ENCODE measurements at regions not wholly inside any gene's neighbourhood (a gene's known extent, or its start where the extent isn't known, plus 50 kb on each side); places are given as distances from the start of the nearest gene placed in this dataset.

DNA sequence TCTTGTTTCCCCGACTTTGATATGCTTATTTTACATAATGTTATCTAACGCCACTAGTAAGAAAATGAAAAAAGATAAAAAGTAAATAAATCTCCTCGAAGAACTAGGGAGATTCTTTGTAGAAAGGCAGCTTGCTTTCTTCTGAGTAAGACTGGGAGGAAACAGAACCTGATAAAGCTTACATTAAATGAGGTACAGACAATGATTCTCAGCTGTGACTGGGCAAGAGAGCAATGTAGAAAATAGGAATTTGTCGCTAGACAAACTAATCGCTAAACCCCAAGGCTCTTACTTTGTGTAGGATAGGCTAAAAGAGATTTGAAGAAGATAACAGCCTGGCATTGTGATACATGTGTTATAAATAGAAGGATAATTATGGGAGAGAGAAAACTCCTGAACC, 919.0 kb upstream of the ALCAM start:
- no peak overlapping the region for H3K27ac ChIP-seq (ENCODE audit: low read length)
- H3K27me3 ChIP-seq (replicated peaks; ENCODE audit: insufficient read depth, low read length), result no peaks in the 10 kb centered on the region
- no peak overlapping the region for H3K4me3 ChIP-seq (ENCODE audit: low read length)
- no peaks in the 10 kb centered on the region for H3K36me3 ChIP-seq (replicated peaks; ENCODE audit: insufficient read depth, low read length)
- no peaks in the 10 kb centered on the region for H3K4me1 ChIP-seq (ENCODE audit: low read length)
- H3K79me2 ChIP-seq (ENCODE audit: low read length), result no peaks in the 10 kb centered on the region
- H3K9me2 ChIP-seq (replicated peaks; ENCODE audit: insufficient read depth, low read length), result no peaks in the 10 kb centered on the region
- no peak for DNase-seq
- no peak overlapping the region for H2AFZ ChIP-seq (ENCODE audit: low read length)
- H4K20me1 ChIP-seq (ENCODE audit: insufficient read depth, low read length), result no peaks in the 10 kb centered on the region
- H3K9ac ChIP-seq (ENCODE audit: low read length), result no peak overlapping the region
- H3F3A ChIP-seq (ENCODE audit: insufficient read depth, low read length), result no peaks in the 10 kb centered on the region
- H3K4me2 ChIP-seq (ENCODE audit: low read depth, low read length), result no peak overlapping the region
- no peaks in the 10 kb centered on the region for H3K9me3 ChIP-seq (replicated peaks; ENCODE audit: insufficient read depth, low read length)
- TF ChIP-seq CTCF (IDR thresholded peaks at IDR 0.05; ENCODE audit: low read length) (no peak), EZH2phosphoT487 (IDR thresholded peaks at IDR 0.05; ENCODE audit: low read length) (no peak), EZH2 (optimal IDR thresholded peaks at IDR 0.05; ENCODE audit: low read depth, low read length) (no peak)

DNA sequence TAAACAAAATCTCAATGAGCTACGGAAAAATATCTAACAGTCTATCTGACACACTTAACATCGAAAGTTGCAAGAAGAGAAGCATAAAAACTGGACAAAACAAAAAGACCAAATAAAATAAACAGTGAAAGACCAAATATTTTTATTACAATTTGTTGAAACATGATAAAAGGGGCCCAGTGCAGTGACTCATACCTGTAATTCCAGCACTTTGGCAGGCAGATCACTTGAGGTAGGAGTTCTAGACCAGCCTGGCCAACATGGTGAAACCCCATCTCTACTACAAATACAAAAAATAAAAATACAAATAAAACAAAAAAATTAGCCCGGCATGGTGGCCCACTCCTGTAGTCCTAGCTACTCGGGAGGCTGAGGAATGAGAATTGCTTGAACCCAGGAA, 914.0 kb upstream of the ALCAM start:
- Histone ChIP-seq H3K4me3 (ENCODE audit: low read length) (no peak overlapping the region), H3K27me3 (replicated peaks; ENCODE audit: insufficient read depth, low read length) (no peaks in the 10 kb centered on the region), H3K9ac (ENCODE audit: low read length) (no peak overlapping the region), H3K9me3 (replicated peaks; ENCODE audit: insufficient read depth, low read length) (no peaks in the 10 kb centered on the region), H3F3A (ENCODE audit: insufficient read depth, low read length) (no peaks in the 10 kb centered on the region), H3K36me3 (replicated peaks; ENCODE audit: insufficient read depth, low read length) (no peaks in the 10 kb centered on the region), H3K4me1 (ENCODE audit: low read length) (no peaks in the 10 kb centered on the region), H4K20me1 (ENCODE audit: insufficient read depth, low read length) (no peaks in the 10 kb centered on the region), H3K4me2 (ENCODE audit: low read depth, low read length) (no peak overlapping the region), H2AFZ (ENCODE audit: low read length) (no peak overlapping the region), H3K9me2 (replicated peaks; ENCODE audit: insufficient read depth, low read length) (no peaks in the 10 kb centered on the region), H3K79me2 (ENCODE audit: low read length) (no peaks in the 10 kb centered on the region), H3K27ac (ENCODE audit: low read length) (no peak overlapping the region)
- no peak for DNase-seq
- no peak for TF ChIP-seq EZH2phosphoT487 (IDR thresholded peaks at IDR 0.05; ENCODE audit: low read length)
- TF ChIP-seq CTCF (IDR thresholded peaks at IDR 0.05; ENCODE audit: low read length), result no peak
- TF ChIP-seq EZH2 (optimal IDR thresholded peaks at IDR 0.05; ENCODE audit: low read depth, low read length), result no peak

DNA sequence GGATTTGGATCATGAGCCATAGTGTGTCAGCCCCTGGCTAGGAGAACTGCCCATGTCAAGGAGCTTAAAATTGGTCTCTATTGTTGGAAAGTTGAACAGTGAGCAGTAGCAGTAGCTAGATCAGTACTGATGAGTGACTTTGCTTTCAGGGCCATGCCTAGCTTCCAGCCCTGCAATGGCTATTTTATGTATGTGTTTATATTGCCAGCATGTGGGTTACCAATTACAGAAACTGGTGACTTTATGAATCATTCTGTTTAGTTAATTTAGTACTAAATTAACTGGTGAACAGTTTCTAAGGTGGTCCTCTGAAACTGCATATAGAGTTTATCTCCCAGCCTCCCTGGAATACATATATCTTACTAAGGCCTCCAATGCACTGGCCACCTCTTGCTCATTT, 908.1 kb upstream of the ALCAM start:
- Histone ChIP-seq H3K4me3 (ENCODE audit: low read length) (no peak overlapping the region), H3F3A (ENCODE audit: insufficient read depth, low read length) (peaks cover 4% of the 10 kb centered on the region; the same call in 1 of the 2 replicates), H3K79me2 (ENCODE audit: low read length) (no peaks in the 10 kb centered on the region), H3K27ac (ENCODE audit: low read length) (no peak overlapping the region), H3K36me3 (replicated peaks; ENCODE audit: insufficient read depth, low read length) (no peaks in the 10 kb centered on the region), H2AFZ (ENCODE audit: low read length) (no peak overlapping the region), H4K20me1 (ENCODE audit: insufficient read depth, low read length) (no peaks in the 10 kb centered on the region), H3K9ac (ENCODE audit: low read length) (no peak overlapping the region), H3K9me2 (replicated peaks; ENCODE audit: insufficient read depth, low read length) (no peaks in the 10 kb centered on the region), H3K4me2 (ENCODE audit: low read depth, low read length) (no peak overlapping the region), H3K27me3 (replicated peaks; ENCODE audit: insufficient read depth, low read length) (no peaks in the 10 kb centered on the region), H3K9me3 (replicated peaks; ENCODE audit: insufficient read depth, low read length) (no peaks in the 10 kb centered on the region), H3K4me1 (ENCODE audit: low read length) (peaks cover 15% of the 10 kb centered on the region)
- DNase-seq, result no peak
- TF ChIP-seq EZH2 (optimal IDR thresholded peaks at IDR 0.05; ENCODE audit: low read depth, low read length), result no peak
- no peak for TF ChIP-seq EZH2phosphoT487 (IDR thresholded peaks at IDR 0.05; ENCODE audit: low read length)
- no peak for TF ChIP-seq CTCF (IDR thresholded peaks at IDR 0.05; ENCODE audit: low read length)

All from MM.1S (cell line).